Heart right ventricle (tissue), 16 donors: ENCODE measurements at regions not wholly inside any gene's neighbourhood (a gene's known extent, or its start where the extent isn't known, plus 50 kb on each side); places are given as distances from the start of the nearest gene placed in this dataset.

Experiments used
- ATAC-seq, 8 donors: fragments of 200-7000 bp; cut with Tn5 transposase; one replicate each; pipeline ENCODE4 v1.9.1; 2020; ENCODE audit warnings: mild to moderate bottlenecking in 8 of 8, moderate library complexity in 8 of 8, moderate number of reproducible peaks in 1 of 8
- DNase-seq, 2 donors: peaks; one replicate each; pipeline ENCODE4 v3.0.0-alpha.2; 2020
- H3K27ac ChIP-seq, 10 donors: fragments of 200-600 bp; sonication (generic) in 2 of 10; one replicate each; pipeline versions ENCODE4 v1.5.0 to v1.8.0; 2020 to 2022; ENCODE audit warnings: mild to moderate bottlenecking in 3 of 10
- H3K27me3 ChIP-seq, 7 donors: fragments of 200-600 bp; one replicate each; pipeline ENCODE4 v1.8.0; 2021 to 2022; ENCODE audit warnings: mild to moderate bottlenecking in 2 of 7
- H3K36me3 ChIP-seq, 9 donors: fragments of 200-600 bp; sonication (generic) in 1 of 9; one replicate each; pipeline versions ENCODE4 v1.5.0 to v1.8.0; 2020 to 2022; ENCODE audit warnings: mild to moderate bottlenecking in 2 of 9
- H3K4me1 ChIP-seq, 9 donors: fragments of 200-600 bp; sonication (generic) in 1 of 9; one replicate each; pipeline versions ENCODE4 v1.5.0 to v1.8.0; 2020 to 2022; ENCODE audit warnings: mild to moderate bottlenecking in 4 of 9
- H3K4me3 ChIP-seq, 10 donors: fragments of 200-600 bp; sonication (generic) in 2 of 10; one replicate each; pipeline versions ENCODE4 v1.5.0 to v1.8.0; 2020 to 2022; ENCODE audit warnings: mild to moderate bottlenecking in 7 of 10, moderate library complexity in 2 of 10
- H3K9me3 ChIP-seq, 11 donors: fragments of 200-600 bp in 10 of 11; sonication (generic) in 2 of 11; one replicate each; pipeline versions ENCODE4 v1.5.0 to v1.8.0; 2013 to 2022; ENCODE audit warnings: mild to moderate bottlenecking in 2 of 11, control low read depth in 1 of 11, moderate library complexity in 1 of 11
- CTCF ChIP-seq, 9 donors: fragments of 200-600 bp; sonication (generic) in 2 of 9; IDR thresholded peaks; one replicate each; pipeline versions ENCODE4 v1.5.0 to v1.8.0; 2021 to 2022; ENCODE audit warnings: antibody characterized with exemption in 9 of 9, mild to moderate bottlenecking in 5 of 9, moderate library complexity in 1 of 9
- WGBS, 2 donors: extraction: QIAGEN DNeasy Blood & Tissue Kit; methylation state at CpG; one replicate each; pipeline ENCODE4 v1.1.7; 2013; ENCODE audit warnings: inconsistent platforms in 1 of 2; 5-methylcytosine and 5-hydroxymethylcytosine counted together
- intact Hi-C, 10 donors: fragments of 100-400 bp; cut with DNase I; formaldehyde crosslinking; loops; one replicate each; pipeline versions ENCODE4 v1.11.1 to v1.14.2; 2022
- donor health status: Arrhythmogenic right ventricular cardiomyopathy.
- donor health status: ischemic (EF 13 %, LVEDD 7.1; RV severe dilation, severe dysfunction).
- donor health status: healthy with polysubstance abuse.
- donor health status: DM: no; HTN: yes; CAD: no.
- donor health status: DM: no; HTN: no; CAD: no.
- donor health status: ischemic (EF 25% LVEDD 6.9; RV normal size, moderate dysfunction).
- donor health status: ischemic (EF 25% LVEDD 5.7; RV mildly dilated, moderate dysfunction).
- donor health status: healthy.
- donor health status: DM: yes; HTN: yes; CAD: no.
- donor health status: Ischemic cardiomyopathy.
- donor health status: ischemic (EF 35%, LVEDD 5.7; RV mildly dilated, moderate dysfunction).
- donor health status: nonischemic (EF 11% LVEDD 7.7; RV severe dilation, severe dysfunction).
- donor health status: DM: yes; HTN: yes; CAD: no.
- donor health status: PGD.
- donor health status: ischemic (EF 29% LVEDD 5.4; RV normal size, mild dysfunction).
- donor health status: nonischemic (EF 23%, LVEDD 6.1; RV moderate dilation, normal function).

- H3K4me1 ChIP-seq = no peaks in the 10 kb centered on the region
- no peaks in the 10 kb centered on the region for H3K36me3 ChIP-seq
- ATAC-seq (no peak), DNase-seq (no peak)
- WGBS, 2 donors = 67 to 69% methylated on average over 6 of the region's 6 CpGs
- intact Hi-C loops = loop anchor here in 2 of 10 donors (10.0 kb wide), 2 partner anchors 1019 to 1029 kb away; no protein-coding TSS in a partner anchor
- H3K9me3 ChIP-seq = no peaks in the 10 kb centered on the region
- no peak overlapping the region for H3K27ac ChIP-seq
- no peaks in the 10 kb centered on the region for H3K27me3 ChIP-seq
- H3K4me3 ChIP-seq = no peak overlapping the region
- no peak for TF ChIP-seq CTCF (IDR thresholded peaks at IDR 0.05)
Measured at GRCh38 chr2:107663632-107664031, 163.1 kb upstream of the RGPD4 start.

- no peak for DNase-seq
- no peak for ATAC-seq
- Histone ChIP-seq H3K4me1 (no peaks in the 10 kb centered on the region), H3K9me3 (peaks cover 0 to 37% (median 15%) of the 10 kb centered on the region in 11 donors), H3K4me3 (no peak overlapping the region), H3K27ac (no peak overlapping the region), H3K27me3 (no peaks in the 10 kb centered on the region), H3K36me3 (no peaks in the 10 kb centered on the region)
- TF ChIP-seq CTCF (IDR thresholded peaks at IDR 0.05) = peak in 6 of 9 donors; percentile 33 to 54 (median 39)
- WGBS, 2 donors = 27 to 32% methylated on average over 4 of the region's 4 CpGs
- intact Hi-C loops = loop anchor here in 3 of 10 donors (5.0 to 10.0 kb wide), 3 partner anchors 1025 to 1035 kb away; no protein-coding TSS in a partner anchor
Measured at GRCh38 chr2:107669335-107669734, 157.4 kb upstream of the RGPD4 start.

- ATAC-seq (no peak), DNase-seq (no peak)
- Histone ChIP-seq H3K9me3 (peaks cover 0 to 5% (median 0%) of the 10 kb centered on the region in 11 donors), H3K4me3 (no peak overlapping the region), H3K27ac (no peak overlapping the region), H3K4me1 (no peaks in the 10 kb centered on the region), H3K36me3 (no peaks in the 10 kb centered on the region), H3K27me3 (no peaks in the 10 kb centered on the region)
- intact Hi-C loops = no loop called here
- 81 to 84% methylated on average over 8 of the region's 8 CpGs for WGBS, 2 donors
- no peak for TF ChIP-seq CTCF (IDR thresholded peaks at IDR 0.05)
Measured at GRCh38 chr2:107681936-107682335, 144.8 kb upstream of the RGPD4 start.

- TF ChIP-seq CTCF (IDR thresholded peaks at IDR 0.05) = no peak
- 68 to 79% methylated on average over 4 of the region's 4 CpGs for WGBS, 2 donors
- intact Hi-C loops = no loop called here
- ATAC-seq (no peak), DNase-seq (no peak)
- Histone ChIP-seq H3K9me3 (peaks cover 0 to 5% (median 0%) of the 10 kb centered on the region in 11 donors), H3K4me1 (no peaks in the 10 kb centered on the region), H3K27me3 (no peaks in the 10 kb centered on the region), H3K4me3 (no peak overlapping the region), H3K27ac (no peak overlapping the region), H3K36me3 (no peaks in the 10 kb centered on the region)
Measured at GRCh38 chr2:107684421-107684820, 142.3 kb upstream of the RGPD4 start.
